Coronary artery (tissue), 2 donors: ENCODE measurements at regions not wholly inside any gene's neighbourhood (a gene's known extent, or its start where the extent isn't known, plus 50 kb on each side); places are given as distances from the start of the nearest gene placed in this dataset.
"Not testable (repeated sequence)": the region's sequence is repeated elsewhere in the genome, so short reads cannot be mapped to it uniquely, and the experiment has no call there.

Experiments
- DNase-seq: peaks from one replicate; pipeline ENCODE4 v3.0.0-alpha.2; 2017; ENCODE audit warnings: low spot score
- H3K27ac ChIP-seq, 2 donors: fragments of 200-600 bp; sonication (generic); one replicate each; pipeline ENCODE4 v1.5.1; 2016 to 2019
- H3K4me3 ChIP-seq: fragments of 200-600 bp; sonication (generic); 2 replicates; pipeline ENCODE4 v1.5.1; 2016; ENCODE audit warnings: mild to moderate bottlenecking, moderate library complexity
- CTCF ChIP-seq: fragments of 200-600 bp; sonication (generic); IDR thresholded peaks from one replicate; pipeline ENCODE4 v1.5.1; 2019; ENCODE audit warnings: antibody characterized with exemption

GRCh38 chrX:26845056-26845455 is 618.1 kb downstream of the PPP4R3C start:
- Histone ChIP-seq H3K27ac (no peak overlapping the region), H3K4me3 (no peak overlapping the region)
- DNase-seq, result no peak
- no peak for TF ChIP-seq CTCF

GRCh38 chrX:26822448-26822847 is 606.5 kb downstream of the MAGEB5 start:
- Histone ChIP-seq H3K27ac (no peak overlapping the region), H3K4me3 (no peak overlapping the region)
- no peak for DNase-seq
- TF ChIP-seq CTCF, result no peak

- no peak for TF ChIP-seq CTCF
- no peak for DNase-seq
- Histone ChIP-seq H3K27ac (no peak overlapping the region), H3K4me3 (no peak overlapping the region)
Measured at GRCh38 chrX:26789751-26790150, 573.8 kb downstream of the MAGEB5 start.

- Histone ChIP-seq H3K27ac (no peak overlapping the region), H3K4me3 (no peak overlapping the region)
- DNase-seq, result no peak
- TF ChIP-seq CTCF, result no peak
Measured at GRCh38 chrX:26788402-26788998, 572.5 kb downstream of the MAGEB5 start.

GRCh38 chrX:26783512-26784225 is 567.7 kb downstream of the MAGEB5 start:
- no peak for TF ChIP-seq CTCF
- no peak overlapping the region for H3K4me3 ChIP-seq
- no peak for DNase-seq
- no peak overlapping the region for H3K27ac ChIP-seq

- Histone ChIP-seq H3K4me3 (no peak overlapping the region), H3K27ac (no peak overlapping the region)
- no peak for DNase-seq
- TF ChIP-seq CTCF, result no peak
Measured at GRCh38 chrX:26778320-26778888, 562.4 kb downstream of the MAGEB5 start.

- DNase-seq, result no peak
- Histone ChIP-seq H3K4me3 (no peak overlapping the region), H3K27ac (no peak overlapping the region)
- no peak for TF ChIP-seq CTCF
Measured at GRCh38 chrX:26762253-26762652, 546.3 kb downstream of the MAGEB5 start.

GRCh38 chrX:26755760-26756159 is 539.8 kb downstream of the MAGEB5 start:
- not testable (repeated sequence) for H3K27ac ChIP-seq, DNase-seq, H3K4me3 ChIP-seq
